MCF 10A (cell line): ENCODE measurements at regions not wholly inside any gene's neighbourhood (a gene's known extent, or its start where the extent isn't known, plus 50 kb on each side); places are given as distances from the start of the nearest gene placed in this dataset.

Experiments used
- BruUV-seq: library from RNA; stranded (reverse); fragments of 400-500 nt; replicated peaks from 2 replicates; lab custom pipeline; 2021; lab: Mats Ljungman, UMichigan
- CTCF ChIA-PET: fragments of 300-600 bp; sonication (Branson Sonifier 250); formaldehyde crosslinking; extraction: SDS; loops from one replicate; lab custom pipeline; 2021; ENCODE audit warnings: antibody characterized with exemption, inconsistent platforms; lab: Yijun Ruan, JAX
- POLR2A ChIA-PET: fragments of 300-600, 350-650 bp; sonication (Branson Sonifier 250); formaldehyde crosslinking; extraction: SDS; loops from one replicate; lab custom pipeline; 2020; ENCODE audit warnings: antibody characterized with exemption, inconsistent platforms; lab: Yijun Ruan, JAX
- DNase-seq: peaks from one replicate; pipeline ENCODE4 v3.0.0-alpha.2; 2018; ENCODE audit not compliant: unreplicated experiment
- H3K27ac Mint-ChIP-seq: one replicate; pipeline ENCODE4 v1.8.0; 2022; ENCODE audit warnings: mild to moderate bottlenecking, low read depth, mixed read lengths; ENCODE audit not compliant: unreplicated experiment
- H3K27me3 Mint-ChIP-seq: one replicate; pipeline ENCODE4 v1.8.0; 2022; ENCODE audit warnings: mixed read lengths; ENCODE audit not compliant: insufficient read depth, unreplicated experiment
- H3K36me3 Mint-ChIP-seq: one replicate; pipeline ENCODE4 v1.8.0; 2022; ENCODE audit warnings: mild to moderate bottlenecking, moderate library complexity, mixed read lengths; ENCODE audit not compliant: insufficient read depth, unreplicated experiment
- H3K4me1 Mint-ChIP-seq: one replicate; pipeline ENCODE4 v1.8.0; 2022; ENCODE audit warnings: mixed read lengths; ENCODE audit not compliant: insufficient read depth, unreplicated experiment
- H3K4me3 Mint-ChIP-seq: one replicate; pipeline ENCODE4 v1.8.0; 2022; ENCODE audit warnings: mild to moderate bottlenecking, moderate library complexity, mixed read lengths; ENCODE audit not compliant: unreplicated experiment
- H3K9me3 Mint-ChIP-seq: one replicate; pipeline ENCODE4 v1.8.0; 2022; ENCODE audit warnings: mixed read lengths; ENCODE audit not compliant: unreplicated experiment
- intact Hi-C: fragments of 100-400 bp; cut with micrococcal nuclease; formaldehyde crosslinking; loops from 2 replicates; pipeline ENCODE4 v1.14.1; 2022
- TF ChIP-seq, protein P1 (sequence below): fragments of 200-600 bp; IDR thresholded peaks from one replicate; pipeline ENCODE4 v1.8.0; 2022; ENCODE audit warnings: antibody characterized with exemption, mild to moderate bottlenecking; ENCODE audit not compliant: unreplicated experiment

DNA sequence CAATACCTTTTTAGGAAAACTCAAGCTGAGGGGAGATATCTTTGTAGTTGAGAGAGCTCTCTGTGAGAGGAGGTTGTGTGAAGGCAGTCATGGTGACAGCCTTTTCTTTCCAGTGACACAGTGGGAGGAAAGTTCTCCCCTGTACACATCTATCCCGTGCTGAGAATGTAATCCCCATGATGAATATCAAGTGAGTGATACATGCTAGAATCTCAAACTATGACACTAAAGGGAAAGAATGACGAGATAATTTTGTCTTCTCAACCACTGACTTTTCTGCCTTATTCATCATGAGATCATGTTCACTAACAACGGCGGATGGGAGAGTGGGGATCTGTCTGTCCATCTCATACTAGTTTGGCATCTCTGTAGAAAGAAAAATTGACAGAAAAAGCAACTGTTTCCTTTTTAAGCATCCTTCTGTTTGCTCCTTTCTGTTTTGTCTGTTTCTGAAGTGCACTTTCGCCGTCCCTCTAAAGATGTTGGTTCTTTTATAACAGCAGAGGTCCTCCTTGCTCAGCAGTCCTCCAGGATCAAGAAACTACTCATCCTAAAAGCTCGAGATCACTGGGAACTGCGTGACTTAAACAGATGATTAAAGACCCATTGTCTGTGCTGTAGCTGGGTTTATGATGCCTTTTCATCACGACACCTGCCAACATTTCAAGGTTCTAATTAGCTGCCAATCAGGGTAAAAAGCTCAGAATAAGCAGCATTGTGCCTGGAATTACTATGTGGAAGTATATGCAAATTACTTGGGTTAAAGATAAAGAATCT lies 137.6 kb downstream of the DCK start:
- H3K9me3 Mint-ChIP-seq = no peaks in the 10 kb centered on the region
- no peaks in the 10 kb centered on the region for H3K27me3 Mint-ChIP-seq
- no peaks in the 10 kb centered on the region for H3K36me3 Mint-ChIP-seq
- H3K4me1 Mint-ChIP-seq = peaks cover 5% of the 10 kb centered on the region
- TF ChIP-seq, protein P1, sequence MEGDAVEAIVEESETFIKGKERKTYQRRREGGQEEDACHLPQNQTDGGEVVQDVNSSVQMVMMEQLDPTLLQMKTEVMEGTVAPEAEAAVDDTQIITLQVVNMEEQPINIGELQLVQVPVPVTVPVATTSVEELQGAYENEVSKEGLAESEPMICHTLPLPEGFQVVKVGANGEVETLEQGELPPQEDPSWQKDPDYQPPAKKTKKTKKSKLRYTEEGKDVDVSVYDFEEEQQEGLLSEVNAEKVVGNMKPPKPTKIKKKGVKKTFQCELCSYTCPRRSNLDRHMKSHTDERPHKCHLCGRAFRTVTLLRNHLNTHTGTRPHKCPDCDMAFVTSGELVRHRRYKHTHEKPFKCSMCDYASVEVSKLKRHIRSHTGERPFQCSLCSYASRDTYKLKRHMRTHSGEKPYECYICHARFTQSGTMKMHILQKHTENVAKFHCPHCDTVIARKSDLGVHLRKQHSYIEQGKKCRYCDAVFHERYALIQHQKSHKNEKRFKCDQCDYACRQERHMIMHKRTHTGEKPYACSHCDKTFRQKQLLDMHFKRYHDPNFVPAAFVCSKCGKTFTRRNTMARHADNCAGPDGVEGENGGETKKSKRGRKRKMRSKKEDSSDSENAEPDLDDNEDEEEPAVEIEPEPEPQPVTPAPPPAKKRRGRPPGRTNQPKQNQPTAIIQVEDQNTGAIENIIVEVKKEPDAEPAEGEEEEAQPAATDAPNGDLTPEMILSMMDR = no peak
- no peak overlapping the region for H3K4me3 Mint-ChIP-seq
- no TSS peak for BruUV-seq
- intact Hi-C loops = loop anchor here (2.0 kb wide), 1 partner anchor 580 kb away; no protein-coding TSS in a partner anchor
- ChIA-PET POLR2A (interaction anchor here (0.9 kb wide), 1 partner anchor 11 kb away, joined by 3 read pairs; no protein-coding TSS in a partner anchor), CTCF (interaction anchor here (0.7 to 2.7 kb wide), 9 partner anchors 9 to 581 kb away, joined by 3 to 14 read pairs (median 4); no protein-coding TSS in a partner anchor)
- DNase-seq = peak; percentile 34
- no peak overlapping the region for H3K27ac Mint-ChIP-seq

DNA sequence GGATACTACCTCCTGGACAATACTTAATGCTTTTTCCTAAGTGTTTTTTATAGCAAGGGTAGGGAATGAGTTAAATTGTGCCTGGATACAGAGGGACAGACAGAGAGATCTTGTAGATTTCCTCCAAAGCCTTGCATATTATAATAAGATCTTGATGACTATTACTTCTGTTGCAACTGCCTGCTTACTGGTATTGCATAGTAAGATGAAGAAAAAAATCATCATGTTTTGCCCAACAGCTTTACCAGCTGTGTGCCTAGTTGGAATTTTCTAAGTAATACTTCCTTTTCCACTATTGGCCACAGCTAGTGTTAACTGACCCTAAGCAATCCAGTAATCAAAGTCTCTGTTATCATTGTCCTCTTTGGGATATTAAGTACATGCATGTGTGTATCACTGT lies 139.0 kb downstream of the DCK start:
- ChIA-PET CTCF (interaction anchor here (0.6 to 2.4 kb wide), 8 partner anchors 14 to 515 kb away, joined by 3 to 9 read pairs (median 4); no protein-coding TSS in a partner anchor), POLR2A (no interaction called here)
- BruUV-seq = no TSS peak
- no peaks in the 10 kb centered on the region for H3K9me3 Mint-ChIP-seq
- no peak overlapping the region for H3K27ac Mint-ChIP-seq
- intact Hi-C loops = no loop called here
- no peaks in the 10 kb centered on the region for H3K27me3 Mint-ChIP-seq
- no peaks in the 10 kb centered on the region for H3K36me3 Mint-ChIP-seq
- no peak overlapping the region for H3K4me3 Mint-ChIP-seq
- no peak for DNase-seq
- peaks cover 5% of the 10 kb centered on the region for H3K4me1 Mint-ChIP-seq
- TF ChIP-seq, protein P1 = no peak

DNA sequence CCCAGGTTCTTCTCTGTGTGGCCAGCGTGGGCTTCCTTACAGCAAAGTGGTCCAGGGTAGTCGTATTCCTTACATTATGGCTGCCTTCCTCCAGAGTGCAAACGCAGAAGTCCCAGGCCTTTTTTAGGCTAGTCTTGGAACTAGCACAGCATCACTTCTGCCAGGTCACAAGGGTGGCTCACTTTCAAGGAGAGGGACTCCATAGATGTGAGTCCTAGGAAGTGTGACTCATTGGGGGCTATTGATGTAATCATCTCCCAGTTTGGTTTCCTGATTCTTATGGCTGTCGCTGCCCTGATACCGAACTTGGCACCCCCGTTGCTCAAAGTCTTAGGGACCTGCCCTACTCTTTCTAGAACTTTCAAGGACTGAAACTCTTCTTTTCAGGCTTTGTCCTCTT lies 140.0 kb downstream of the DCK start:
- peak; percentile 27 for DNase-seq
- peaks cover 5% of the 10 kb centered on the region for H3K4me1 Mint-ChIP-seq
- H3K27me3 Mint-ChIP-seq = no peaks in the 10 kb centered on the region
- H3K9me3 Mint-ChIP-seq = no peaks in the 10 kb centered on the region
- CTCF ChIA-PET = interaction anchor here (1.0 to 2.4 kb wide), 2 partner anchors 124 to 420 kb away, joined by 4 to 7 read pairs; no protein-coding TSS in a partner anchor
- H3K36me3 Mint-ChIP-seq = no peaks in the 10 kb centered on the region
- intact Hi-C loops = no loop called here
- BruUV-seq = no TSS peak
- no peak overlapping the region for H3K4me3 Mint-ChIP-seq
- TF ChIP-seq, protein P1 = no peak
- POLR2A ChIA-PET = no interaction called here
- no peak overlapping the region for H3K27ac Mint-ChIP-seq

DNA sequence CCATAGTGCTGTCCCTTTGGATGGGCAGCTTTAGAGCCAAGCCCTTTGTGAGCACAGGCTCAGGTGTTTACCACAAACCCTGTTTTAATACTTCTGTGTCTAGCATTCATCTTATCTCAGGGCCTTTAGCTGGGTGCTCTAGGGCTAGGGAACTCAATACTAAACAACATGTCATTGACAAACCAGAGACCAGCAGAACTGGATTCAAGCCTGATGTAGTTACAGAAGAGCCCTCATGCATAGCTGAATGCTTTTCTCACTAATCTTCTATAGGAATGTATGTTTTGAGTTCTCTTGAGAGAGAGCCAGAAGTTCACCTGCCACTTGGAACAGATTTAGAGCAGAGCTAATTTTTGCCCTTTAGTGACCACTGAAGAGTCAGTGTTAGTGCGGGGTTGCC lies 142.6 kb downstream of the DCK start:
- intact Hi-C loops = no loop called here
- DNase-seq = no peak
- ChIA-PET POLR2A (interaction anchor here (1.0 kb wide), 1 partner anchor 52 kb away, joined by 3 read pairs; no protein-coding TSS in a partner anchor), CTCF (no interaction called here)
- Mint-ChIP-seq H3K27ac (no peak overlapping the region), H3K4me3 (no peak overlapping the region), H3K9me3 (no peaks in the 10 kb centered on the region), H3K4me1 (peaks cover 2% of the 10 kb centered on the region), H3K36me3 (no peaks in the 10 kb centered on the region), H3K27me3 (no peaks in the 10 kb centered on the region)
- TF ChIP-seq, protein P1 = no peak
- BruUV-seq = no TSS peak
